GM19238 (cell line): ENCODE measurements at regions not wholly inside any gene's neighbourhood (a gene's known extent, or its start where the extent isn't known, plus 50 kb on each side); places are given as distances from the start of the nearest gene placed in this dataset.

Experiments
- DNase-seq: peaks from one replicate; pipeline ENCODE4 v3.0.0; 2011; ENCODE audit warnings: low spot score; ENCODE audit not compliant: insufficient read length

DNA sequence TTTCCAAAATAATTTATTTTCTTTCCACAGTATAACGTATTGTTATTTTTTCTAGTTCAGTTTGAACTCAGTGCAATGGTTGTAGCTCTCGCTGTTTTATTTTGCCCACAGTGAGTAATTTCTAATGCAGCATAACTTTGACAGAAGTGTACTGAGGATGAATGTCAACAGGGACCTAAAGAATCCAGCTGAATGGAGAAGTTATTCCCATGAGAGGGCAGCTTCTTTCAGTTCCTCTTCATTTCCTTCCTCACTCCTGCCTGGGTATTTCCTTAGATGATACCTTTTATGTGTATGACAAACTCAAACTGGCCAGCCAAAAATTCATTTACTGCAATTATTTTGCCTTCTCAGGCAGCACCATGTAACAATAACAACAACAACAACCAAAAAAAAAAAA lies 1223.1 kb upstream of the ZEB2 start:
- no peak for DNase-seq

DNA sequence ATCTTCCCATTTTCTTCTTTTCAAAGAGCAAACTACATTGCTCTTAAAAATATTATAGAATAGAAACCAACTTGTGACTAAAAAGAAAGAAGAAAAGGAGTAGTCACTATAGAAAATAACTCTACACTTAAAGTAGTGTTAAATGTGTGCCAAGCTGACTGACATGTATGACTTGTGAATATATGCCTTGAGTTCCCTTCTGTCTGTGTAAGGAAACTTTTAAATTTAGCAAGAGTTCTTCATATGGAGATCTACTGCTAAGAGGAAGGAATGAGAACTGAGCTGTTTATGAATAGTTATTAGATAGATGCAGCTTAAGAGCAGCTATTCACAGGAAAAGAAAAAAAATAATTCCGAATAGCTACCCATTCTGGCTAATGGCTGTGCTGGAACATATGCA lies 1221.7 kb upstream of the ZEB2 start:
- no peak for DNase-seq

DNA sequence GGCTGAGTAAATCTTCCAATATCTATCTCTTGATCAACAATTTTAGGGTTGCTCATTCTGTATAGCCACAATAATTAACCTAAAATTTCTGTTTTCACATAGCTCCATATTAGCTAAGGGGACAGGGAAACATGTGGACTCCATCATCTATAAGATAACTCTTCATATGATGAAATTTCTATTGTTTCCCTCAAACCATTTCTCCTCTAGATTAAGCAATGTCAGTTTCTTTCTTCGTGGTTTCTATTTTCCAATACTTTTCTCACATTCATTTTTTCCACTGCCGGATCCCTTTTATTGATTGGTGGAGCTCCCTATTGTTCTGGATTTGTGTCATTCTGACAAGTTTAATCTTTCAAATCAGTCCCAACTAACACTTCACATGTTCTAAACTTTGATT lies 1221.3 kb upstream of the ZEB2 start:
- DNase-seq: no peak

DNA sequence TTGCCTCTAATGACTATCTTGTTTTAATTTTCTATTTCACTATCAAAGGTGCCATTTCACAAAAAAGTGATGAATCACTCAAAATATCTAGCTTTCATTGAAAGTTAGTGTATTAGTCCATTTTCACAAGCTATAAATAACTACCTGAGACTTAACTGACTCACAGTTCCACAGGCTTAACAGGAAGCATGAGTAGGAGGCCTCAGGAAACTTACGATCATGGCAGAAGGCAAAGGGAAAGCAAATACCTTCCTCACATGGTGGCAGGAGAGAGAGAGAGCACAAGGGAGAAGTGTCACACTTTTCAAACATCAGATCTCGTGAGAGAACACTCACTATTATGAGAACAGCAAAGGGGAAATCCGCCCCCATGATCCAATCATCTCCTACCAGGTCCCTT lies 1220.4 kb upstream of the ZEB2 start:
- no peak for DNase-seq

DNA sequence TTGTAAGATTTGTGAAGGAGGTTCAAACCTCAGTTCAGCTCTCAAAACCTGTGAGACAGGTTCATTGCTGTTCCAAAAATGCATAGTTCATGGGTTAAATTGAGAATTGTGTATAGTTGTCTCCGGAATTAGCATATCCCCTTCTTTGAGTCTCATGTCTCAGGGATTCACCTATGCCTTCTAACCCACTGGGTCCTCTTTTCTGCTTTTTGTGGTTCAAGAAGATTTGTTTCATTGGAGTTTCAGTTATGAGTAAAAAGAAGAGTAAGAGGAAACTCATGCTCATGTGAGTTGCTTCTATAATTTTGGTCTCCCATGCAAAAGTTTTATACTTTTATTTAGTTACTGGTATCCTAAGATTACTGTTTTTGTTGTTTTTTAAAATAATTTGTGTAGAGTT lies 1219.8 kb upstream of the ZEB2 start:
- DNase-seq: no peak

DNA sequence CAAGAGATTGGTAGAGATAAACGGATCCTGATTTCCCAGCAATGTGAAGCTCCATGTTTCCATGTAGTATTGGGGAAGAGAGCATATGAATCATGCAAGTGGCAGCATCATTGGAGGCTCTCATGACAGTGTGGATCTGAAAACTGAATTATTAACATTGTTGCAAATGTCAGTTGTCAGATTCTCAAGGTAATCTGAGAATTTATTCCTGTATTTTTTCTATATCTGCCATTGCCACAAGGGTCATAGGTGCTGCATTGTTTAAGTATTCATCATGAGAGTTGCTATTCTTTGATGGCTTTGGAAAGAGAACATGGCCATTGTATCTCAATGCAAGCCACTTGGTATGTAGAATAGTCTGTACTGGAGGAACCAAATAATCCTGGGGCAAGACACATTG lies 1217.0 kb upstream of the ZEB2 start:
- DNase-seq: no peak

DNA sequence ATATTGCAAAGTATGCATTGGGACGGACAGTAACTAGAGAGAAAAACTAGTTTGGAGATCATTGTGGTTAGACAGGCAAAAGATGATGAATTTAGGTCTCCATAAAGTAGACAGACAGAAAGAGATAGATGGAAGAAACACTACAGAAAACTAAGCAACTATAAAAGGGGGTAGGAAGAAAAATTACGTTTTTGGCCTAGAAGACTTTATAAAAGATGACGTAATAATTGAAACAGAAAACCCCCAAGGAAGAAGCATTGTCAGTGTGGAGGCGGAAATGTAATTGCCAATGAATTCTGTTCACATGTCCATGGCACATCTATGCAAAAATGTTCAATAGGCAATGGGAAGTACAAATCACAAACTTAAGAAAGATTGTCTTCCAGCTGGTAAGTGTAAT lies 1211.5 kb upstream of the ZEB2 start:
- no peak for DNase-seq

DNA sequence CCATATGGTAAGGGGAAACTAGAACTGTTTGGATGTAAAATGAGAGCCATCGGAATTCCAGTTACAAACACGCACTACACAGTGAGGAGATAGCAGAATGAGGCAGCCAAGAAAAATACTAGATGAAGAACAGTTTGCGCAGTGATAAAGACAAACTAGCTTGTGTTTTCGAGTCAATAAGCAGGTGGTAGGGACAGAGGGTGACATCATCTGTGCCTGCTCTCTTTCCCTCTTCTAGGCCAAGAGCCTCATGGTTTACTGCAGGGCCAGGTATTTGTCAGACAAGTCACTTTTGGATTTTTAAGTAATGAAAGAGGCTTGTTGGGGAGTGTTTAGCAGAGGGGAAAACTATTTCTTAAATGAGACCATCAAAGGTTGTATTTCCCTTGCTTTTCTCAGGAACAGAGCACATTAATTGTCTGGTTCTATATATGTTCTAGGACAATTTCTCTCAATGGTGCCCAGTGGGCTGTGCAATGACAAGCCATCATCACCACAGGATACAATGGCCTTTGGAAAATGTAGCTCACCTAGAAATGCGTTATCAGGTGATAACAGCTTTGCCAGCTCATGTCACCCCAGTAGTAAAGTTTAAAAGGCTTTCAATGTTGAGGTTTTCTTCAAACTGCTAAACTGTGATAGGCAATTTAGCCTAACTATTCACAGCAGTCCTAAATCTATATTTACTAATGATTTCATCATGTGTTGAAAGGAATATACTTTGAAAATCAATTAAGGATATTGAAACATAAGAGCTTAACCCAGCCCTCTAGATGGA lies 1210.3 kb upstream of the ZEB2 start:
- no peak for DNase-seq

DNA sequence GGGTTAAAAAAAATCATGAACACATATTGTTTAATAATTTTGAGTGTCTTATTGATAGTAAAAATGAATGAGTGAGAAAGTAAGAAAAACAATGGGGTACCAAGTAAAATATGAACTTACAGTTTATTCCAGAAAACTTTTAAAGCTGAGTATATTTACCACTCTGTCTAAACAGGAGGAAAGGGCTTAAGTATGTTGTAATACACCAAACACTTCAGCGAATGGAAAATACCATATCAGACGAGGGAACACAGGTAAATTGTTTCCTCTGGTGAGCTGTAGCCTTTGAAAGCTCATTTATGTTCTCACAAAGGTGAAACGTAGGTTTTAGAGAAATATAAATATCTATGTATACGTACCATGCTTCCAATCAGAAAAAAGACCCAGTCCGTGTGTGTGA lies 1209.6 kb upstream of the ZEB2 start:
- no peak for DNase-seq

DNA sequence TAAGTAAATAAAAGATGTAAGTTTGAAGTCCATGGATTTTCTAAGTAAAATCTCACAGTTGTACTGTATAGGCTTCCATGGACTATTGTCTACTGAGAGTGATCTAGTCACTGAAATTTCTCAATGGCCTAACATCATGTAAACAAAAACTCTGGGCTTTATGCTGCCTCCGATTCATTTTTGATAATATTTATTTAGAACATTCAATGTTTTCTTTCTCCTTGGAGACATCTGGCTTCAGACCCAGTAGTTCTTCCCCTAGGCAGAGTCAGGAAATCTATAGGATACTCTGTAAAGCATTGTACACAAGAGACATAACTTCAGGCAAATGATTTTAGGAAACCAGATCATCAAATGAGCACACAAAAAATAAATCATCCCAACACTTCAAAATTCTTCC lies 1208.6 kb upstream of the ZEB2 start:
- no peak for DNase-seq

DNA sequence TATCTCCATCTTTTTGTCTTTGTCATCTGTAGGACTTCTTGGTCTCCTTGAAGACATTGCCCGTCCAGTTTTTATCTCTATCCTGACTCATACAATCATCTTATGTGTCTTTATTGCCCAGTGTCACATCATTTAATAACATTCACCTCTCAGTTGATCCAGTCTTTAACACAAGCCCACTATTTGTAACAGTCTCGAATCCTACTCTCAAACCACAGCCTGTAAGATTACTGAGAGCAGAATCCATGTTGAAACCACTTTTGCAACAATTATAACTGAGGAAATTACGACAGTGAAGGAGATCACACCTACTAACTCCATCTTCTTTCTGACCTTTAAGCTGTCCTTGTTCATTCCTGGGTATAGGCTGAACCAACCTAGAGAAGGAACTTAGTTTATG lies 1206.0 kb upstream of the ZEB2 start:
- no peak for DNase-seq

DNA sequence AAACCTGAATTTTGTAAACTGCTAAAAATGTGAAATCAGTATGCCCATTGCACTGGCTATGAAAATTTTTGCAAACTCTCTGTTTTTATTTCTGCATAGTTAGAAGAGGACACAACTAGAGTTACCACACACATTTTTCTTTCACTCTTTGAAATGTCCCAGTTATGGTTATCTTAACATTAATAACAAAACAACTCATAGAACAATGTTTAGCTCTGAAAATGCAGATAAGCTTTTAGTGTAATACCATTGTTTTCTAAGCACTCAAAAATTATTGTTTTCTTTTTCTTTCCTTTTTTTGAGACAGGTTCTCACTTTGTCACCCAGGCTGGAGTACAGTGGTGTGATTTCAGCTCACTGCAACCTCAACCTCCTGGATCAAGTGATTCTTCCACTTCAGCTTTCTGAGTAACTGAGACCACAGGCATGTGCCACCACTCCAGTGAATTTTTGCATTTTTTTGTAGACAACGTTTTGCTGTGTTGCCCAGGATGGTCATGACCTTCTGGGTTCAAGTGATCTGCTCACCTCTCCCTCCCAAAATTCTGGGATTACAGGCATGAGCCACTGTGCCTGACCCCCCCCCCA lies 1204.5 kb upstream of the ZEB2 start:
- DNase-seq: no peak

DNA sequence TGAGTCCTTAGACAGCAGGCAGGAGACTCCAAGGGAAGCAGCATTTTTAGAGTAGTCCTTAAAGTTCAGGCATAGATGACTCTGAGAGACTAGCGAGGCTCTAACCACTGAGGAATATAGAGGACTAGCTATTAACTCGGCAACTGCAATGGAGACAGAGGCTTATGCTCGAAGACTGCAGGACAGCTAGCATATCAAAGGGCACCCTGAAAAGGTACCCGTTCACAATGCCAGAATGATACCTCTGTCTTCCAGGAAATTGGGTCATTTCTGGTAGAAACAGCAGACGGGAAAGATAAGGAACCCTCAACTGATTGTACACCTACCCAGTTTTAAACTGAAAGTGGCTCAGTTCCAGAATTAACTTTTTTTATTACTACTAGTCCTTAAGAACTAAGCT lies 1204.0 kb upstream of the ZEB2 start:
- no peak for DNase-seq

DNA sequence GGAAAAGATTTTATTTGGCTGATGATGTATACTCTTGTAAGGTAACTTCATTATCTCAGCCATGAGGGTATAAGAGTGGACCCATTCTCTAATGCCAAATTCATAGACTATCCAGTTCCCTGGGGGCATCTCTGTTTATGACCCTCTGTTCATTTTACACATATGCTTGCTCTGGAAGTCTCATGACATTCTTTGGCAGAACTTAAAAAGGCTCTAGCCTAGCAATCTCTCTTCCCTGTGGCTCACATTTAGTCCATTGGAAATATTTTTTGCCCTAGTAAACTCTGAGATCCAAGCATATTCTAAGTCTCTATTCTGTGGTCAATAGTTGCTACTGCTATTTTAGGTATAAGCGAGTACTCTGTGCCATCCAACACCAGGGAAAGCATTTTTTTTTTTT lies 1201.8 kb upstream of the ZEB2 start:
- no peak for DNase-seq

DNA sequence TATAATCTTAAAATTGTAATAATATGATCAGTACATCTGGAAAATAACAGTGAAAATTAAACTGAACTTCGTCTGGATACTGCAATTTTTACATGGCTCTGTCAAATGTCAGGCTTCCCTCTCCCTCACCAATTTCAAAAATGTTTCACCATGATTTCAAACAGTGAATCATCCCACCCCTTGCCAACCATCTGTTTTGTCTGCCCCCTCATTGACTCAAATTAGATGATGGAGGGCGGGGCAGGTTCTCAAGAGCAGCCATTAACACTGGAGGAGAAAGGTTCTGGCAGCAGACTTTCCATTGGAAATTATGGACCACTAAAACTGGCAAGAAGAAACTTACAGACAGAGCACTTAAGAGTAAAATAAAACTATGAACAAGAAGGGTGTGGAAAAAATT lies 1195.7 kb upstream of the ZEB2 start:
- DNase-seq: no peak

DNA sequence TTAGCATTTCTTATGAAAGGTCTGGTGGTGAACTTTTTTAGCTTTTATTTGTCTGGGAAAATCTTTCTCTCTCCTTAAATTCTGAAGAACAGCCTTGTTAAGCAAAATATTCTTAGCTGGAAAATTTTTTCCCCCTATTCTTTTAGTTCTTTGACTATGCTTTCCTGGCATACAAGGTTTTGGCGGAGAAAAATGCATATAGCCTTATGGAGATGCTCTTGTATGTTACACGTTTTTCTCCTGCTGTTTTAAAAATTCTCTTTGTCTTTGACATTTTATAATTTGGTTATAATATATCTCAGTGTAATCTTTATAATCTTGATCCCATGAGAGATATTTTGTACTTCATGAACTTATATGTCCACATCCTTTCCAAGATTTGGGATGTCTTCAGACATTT lies 1190.4 kb upstream of the ZEB2 start:
- DNase-seq: no peak

DNA sequence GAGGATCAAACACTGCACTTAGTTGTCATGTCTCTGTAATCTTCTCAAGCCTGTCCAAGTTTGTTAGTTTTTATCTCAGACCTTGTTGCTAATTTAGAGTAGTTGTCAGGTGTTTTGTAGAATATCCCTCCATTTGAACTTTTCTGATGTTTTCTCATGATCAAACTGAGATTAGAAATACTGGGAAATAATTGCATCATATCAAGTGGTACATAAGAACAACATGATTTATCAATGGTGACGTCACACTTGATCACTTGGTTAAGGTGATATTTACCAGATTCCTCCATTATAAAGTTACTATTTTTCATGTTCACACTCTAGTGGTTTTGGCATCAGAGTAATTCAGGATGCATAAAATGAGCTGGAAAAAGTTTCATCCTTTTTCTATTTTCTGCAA lies 1182.4 kb upstream of the ZEB2 start:
- no peak for DNase-seq

DNA sequence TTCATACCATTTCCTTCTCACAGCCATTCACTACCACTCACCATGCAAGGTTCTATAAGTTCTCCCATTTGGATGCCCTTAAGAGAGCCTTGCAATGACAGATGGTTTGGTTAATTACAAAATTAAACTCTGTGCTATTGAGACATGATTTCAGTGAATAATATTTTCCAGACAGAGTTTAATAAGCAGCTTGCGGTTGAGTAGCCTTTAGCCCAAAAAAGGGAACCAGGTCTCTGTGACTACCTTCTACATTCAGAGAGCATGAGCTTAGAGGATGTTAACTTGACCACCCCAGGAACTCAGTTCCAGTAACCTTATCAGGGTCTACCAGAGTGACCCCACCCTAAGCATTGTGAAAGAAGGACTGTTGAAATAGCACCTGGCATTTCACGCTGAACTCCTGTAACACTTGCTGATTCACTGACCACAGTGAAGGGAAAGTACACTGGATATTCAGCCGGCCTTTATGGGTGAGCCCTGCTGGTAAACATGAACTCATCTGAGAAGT lies 1173.1 kb upstream of the ZEB2 start:
- no peak for DNase-seq

DNA sequence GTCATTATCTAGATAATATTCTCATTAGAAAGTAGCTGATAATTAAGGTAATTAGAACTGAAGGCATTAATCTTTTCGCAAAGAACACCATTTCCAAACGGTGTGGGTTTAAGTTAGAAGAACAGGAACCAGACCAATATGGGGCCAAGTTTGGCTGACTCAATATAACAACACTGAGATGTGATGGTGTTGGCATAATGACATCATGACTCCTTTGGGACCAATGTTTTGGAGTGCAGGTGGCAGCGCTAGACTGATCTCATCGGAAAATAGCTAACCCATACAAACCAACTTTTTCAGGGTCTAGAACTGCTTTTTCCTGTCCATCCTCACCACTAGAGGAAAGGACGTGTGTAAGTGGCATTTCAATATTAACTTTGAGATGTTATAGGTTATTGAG lies 1171.7 kb upstream of the ZEB2 start:
- DNase-seq: no peak

DNA sequence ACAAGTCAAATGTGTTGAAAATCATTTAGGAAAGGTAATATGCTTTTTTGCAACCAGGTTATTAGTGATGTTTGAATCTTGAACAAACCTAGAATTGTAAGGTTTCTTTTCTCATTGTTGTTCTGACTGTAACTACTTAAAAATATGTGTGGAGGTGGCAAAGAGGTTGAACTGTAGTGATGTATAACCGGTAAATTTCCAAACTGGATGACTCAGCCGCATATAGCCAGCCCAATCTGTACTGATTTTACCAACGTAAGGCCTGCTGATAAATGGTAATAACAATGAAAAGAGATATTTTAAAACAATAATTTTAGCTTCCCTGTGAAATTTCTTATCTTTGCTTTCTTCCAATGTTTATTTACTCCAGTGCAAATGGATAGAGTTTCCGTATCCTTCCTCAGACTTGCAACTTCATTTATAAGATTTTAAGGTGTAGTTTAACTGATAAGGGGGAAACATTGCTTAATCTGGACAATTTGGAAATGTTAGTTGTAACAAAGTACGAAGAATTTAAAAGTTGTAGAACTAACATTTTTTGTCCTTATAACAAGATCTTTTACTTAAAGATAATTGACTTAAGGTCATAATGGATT lies 1170.4 kb upstream of the ZEB2 start:
- DNase-seq: no peak

DNA sequence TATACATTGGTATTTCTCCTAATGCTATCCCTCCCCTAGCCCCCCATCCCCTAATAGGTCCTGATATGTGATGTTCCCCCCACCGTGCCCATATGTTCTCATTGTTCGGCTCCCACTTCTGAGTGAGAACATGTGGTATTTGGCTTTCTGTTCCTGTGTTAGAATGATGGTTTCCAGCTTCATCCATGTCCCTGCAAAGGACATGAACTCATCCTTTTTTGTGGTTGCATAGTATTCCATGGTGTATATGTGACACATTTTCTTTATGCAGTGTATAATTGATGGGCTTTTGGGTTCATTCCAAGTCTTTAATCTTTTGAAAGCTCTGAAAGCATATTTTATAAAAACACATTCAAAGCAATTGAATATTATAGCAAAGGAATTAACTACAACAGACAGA lies 1169.4 kb upstream of the ZEB2 start:
- DNase-seq: no peak

DNA sequence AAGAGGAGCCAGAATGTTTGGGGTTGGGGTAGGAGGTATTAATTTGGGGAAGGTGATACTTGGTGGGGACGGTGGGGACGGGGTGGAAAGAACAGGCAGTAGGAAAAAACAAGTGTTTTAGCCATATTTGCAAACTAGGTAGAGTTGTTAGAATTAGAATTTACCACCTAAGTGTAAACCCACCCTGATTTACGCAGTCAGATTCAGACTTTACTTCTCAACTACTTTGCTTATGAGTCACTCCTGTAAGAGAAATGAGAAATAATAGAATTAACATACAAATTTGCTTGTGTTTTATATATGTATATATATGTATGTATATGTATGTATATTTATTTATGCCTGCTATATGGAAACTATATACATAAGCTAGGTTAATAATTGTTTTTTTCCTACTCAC lies 1168.2 kb upstream of the ZEB2 start:
- DNase-seq: no peak
